Left renal pelvis (tissue), 4 donors: ENCODE measurements at regions not wholly inside any gene's neighbourhood (a gene's known extent, or its start where the extent isn't known, plus 50 kb on each side); places are given as distances from the start of the nearest gene placed in this dataset.
"Not testable (repeated sequence)": the region's sequence is repeated elsewhere in the genome, so short reads cannot be mapped to it uniquely, and the experiment has no call there.

Source experiments
- DNase-seq, 4 donors: peaks; one replicate each; pipeline ENCODE4 v3.0.0-alpha.2; 2013; ENCODE audit warnings: low read depth in 4 of 4, low spot score in 3 of 4

DNA sequence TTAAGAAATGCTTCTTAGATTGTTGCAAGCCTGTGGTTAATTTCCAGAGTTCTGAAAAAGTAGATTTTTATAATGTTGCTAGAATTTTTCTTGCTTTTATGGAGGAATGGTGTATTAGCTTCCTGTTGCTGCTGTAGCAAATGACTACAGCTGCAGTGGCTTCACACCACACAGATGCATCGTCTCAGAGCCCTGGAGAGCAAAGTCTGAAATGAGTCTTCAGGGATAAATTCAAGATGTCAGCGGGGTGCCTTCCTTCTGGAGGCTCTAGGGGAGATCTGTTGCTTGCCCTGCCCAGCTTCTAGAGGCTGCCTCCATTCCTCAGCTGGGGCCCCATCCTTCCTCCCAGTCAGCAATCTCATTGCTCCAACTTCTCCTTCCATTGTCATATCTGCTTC is 187.8 kb downstream of the ZNF516 start:
- no peak for DNase-seq

DNA sequence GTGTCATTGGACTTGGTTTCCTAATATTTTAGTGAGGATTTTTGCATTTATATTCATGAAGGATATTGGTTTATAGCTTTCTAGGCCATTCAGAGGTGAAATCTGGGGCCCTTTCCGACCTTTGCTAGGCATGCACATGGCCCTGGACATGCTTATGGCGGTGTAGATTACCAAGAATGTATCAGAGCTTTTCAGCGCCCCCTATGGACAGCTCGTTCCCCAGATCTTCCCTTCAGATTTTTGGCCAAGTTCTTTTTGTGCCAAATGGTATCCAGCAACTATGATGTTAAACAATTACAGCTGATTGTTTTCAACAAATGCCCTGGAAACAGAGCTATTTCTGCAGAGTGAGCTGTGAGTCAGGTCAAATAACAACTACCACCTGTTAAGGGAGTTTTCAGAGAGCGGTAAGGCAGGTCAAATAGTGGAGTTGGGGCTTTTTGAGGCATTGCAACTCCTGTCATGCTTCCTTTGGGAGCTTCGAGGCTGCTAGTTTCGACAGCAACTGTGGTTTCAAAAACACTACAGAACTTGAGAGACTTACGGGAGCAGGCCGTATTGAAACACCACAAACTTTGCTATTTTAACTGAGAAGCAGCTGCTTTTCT is 188.3 kb downstream of the ZNF516 start:
- DNase-seq, result no peak

- DNase-seq, result no peak
These were observed 209.2 kb downstream of the ZNF516 start for GRCh38 chr18:76285866-76286265.

DNA sequence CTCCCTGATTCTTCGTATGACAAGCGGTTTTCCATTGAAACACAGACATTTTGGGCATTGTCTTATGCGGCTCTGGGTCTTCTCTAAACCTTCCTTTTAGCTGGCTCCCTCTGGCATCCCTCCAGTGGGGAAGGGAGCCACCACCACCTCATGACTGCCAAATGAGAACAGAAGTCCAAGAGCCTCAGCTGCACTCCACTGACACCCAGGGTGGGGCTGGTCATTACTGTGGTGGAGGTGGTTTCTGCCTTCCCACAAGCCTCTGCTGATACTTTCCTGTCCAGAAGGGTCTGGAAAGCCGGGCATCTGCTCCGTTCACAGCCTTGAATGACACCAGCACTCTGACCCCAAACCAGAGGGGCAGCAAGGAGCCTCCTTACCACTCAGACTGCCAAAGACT is 213.5 kb downstream of the ZNF516 start:
- no peak for DNase-seq

DNA sequence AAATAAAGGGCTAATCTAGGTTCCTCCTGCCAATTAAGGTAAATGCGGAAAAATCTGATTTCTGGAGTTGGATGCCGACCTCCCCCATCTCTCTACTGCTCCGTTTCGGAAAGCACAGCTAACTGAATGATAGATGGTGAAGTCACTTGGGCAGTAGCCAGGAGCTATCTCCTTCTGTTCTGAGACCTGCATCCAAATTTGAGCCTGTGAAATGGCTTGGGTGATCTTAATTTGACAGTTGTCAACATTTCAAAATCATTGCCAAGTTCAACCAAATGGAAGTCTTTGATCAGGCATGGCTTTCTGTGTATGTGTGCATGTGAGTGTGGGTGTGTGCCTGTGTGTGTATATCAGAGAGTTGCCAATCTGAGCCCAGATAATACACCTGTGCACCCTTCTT is 217.2 kb downstream of the ZNF516 start:
- DNase-seq, result no peak

- DNase-seq, result no peak
These were observed 219.2 kb downstream of the ZNF516 start for GRCh38 chr18:76275727-76276313.

DNA sequence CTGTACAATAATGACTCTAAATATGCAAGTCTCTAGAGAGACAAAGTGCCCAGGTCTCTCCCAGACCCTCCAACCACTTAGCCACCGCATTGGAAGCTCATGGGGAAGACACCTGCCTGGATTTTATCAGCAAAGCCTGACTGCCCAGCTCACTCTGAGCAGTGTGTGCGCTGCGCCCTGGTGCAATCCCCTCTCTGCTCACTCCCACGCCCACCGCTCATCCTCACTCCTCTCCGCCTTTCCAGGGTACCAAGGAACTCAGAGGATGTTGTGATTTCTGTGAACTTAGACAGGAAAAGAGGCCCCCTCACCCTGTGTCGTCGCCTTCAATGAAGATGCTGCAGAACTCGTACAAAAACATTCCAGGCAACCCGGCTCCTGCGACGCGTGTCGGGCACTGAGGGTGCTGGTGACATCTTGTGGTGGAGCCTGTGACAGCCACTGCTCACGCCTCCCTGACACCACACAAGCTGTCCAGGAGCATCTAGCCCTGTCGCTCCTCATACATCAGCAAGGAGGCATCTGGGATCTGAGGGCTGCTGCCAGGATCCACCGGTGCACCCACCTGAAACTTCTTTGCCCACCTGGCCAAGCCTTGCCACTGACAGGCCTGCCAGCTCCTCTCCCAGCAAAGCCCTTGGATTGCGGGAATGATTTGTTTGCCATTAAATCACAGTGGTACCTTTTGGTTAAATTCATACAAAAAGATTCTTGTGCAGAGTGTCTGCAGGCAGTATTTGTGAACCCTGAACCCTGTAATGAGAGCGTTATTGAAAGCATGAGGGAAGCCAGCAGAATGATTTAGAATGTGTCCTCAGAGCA is 220.4 kb downstream of the ZNF516 start:
- peak in 1 of 4 donors; percentile 29 for DNase-seq

DNA sequence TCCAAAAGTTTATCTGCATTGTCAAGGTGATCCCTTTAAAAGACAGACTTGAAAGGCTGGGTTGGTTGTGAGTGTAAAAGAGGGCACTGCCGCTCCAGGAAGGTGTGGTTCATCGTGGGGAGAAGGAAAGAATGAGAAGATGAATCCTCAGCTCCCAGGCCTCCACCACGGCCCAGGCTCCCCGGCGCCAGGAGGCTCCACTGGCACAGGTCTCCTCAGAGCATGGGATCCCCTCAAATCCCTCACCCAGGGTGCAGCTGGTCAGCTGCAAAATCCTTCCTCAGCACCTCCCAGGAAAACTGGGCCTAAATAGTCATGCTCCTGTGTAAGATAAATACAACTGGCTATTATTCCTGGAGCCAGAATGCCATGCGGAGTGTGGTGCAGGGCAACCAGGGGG is 221.1 kb downstream of the ZNF516 start:
- no peak for DNase-seq

DNA sequence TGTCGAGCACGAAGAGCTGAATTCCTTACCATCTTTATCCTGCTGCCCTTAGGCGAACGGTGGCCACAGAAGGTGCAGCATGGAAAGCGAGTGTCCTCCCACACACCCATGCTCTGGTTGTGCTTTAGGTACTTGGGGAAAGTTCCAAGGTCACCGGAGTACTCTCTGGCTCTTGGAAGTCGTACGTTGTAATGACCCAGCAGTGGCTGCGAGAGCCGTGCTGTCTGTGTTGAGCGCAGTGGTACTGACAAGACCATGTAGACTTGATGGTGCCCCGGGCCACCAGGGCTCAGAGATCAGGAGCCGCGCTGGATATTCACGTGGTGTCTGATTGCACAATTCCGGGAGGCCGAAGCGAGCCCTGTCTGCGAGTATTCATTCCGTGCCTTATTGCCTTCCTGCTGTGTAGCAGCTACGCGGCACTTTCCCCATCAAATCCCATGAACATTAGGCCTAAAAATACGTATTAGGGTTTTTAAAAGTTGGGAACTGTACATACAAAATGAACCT is 222.0 kb downstream of the ZNF516 start:
- DNase-seq, result no peak

GRCh38 chr18:76267423-76267822 is 227.6 kb downstream of the ZNF516 start:
- DNase-seq, result not testable (repeated sequence)

DNA sequence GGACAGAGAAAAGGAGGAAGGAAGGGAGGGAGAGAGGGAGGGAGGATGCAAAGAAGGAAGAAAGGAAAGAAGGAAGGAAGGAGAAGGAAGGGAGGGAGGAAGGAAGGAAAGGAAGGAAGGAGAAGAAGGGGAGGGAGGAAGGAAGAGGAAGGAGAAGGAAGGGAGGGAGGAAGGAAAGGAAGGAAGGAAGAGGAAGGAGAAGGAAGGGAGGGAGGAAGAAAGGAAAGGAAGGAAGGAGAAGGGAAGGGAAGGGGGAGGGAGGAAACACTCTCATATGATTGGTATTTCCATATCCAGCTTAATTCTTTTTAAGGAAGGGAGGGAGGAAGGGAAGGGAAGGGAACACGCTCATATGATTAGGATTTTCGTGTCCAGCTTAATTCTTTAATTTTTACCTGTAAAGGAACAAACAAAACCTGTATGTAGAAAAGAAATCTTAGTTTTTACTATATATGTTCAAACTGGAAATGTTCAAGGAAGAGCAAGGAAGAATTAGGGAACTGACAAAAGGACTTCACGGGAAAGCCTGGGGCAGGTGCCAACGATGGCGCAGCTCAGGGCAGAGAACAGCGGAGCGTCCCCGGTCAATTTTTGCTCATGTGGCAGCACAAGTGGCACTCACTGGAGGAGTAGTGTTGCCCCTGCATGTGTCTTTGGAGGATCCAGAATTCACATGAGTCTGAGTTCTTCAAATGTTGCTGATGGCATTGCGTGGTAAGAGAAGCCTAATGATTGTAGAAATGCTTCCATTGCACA is 228.6 kb downstream of the ZNF516 start:
- DNase-seq, result no peak

- DNase-seq, result no peak
These were observed 229.4 kb downstream of the ZNF516 start for GRCh38 chr18:76265497-76266235.

DNA sequence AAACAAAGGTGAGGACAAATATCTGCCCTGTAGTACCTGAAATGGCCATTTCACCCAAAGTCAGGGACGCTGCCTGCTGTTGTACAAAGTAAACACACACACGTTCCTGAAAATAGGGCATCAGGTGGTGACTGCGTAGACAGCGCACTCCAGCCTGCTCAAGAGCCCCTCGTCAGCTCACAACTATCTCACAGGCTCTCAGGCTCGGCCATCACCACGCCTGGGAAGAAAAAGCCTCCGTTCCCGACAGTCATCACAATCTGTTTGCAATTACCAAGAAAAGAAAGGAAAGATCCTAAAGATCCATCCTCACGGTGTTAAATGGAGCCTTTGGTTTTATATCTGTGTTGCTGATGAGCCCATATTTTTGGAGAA is 230.2 kb downstream of the ZNF516 start:
- DNase-seq, result no peak

DNA sequence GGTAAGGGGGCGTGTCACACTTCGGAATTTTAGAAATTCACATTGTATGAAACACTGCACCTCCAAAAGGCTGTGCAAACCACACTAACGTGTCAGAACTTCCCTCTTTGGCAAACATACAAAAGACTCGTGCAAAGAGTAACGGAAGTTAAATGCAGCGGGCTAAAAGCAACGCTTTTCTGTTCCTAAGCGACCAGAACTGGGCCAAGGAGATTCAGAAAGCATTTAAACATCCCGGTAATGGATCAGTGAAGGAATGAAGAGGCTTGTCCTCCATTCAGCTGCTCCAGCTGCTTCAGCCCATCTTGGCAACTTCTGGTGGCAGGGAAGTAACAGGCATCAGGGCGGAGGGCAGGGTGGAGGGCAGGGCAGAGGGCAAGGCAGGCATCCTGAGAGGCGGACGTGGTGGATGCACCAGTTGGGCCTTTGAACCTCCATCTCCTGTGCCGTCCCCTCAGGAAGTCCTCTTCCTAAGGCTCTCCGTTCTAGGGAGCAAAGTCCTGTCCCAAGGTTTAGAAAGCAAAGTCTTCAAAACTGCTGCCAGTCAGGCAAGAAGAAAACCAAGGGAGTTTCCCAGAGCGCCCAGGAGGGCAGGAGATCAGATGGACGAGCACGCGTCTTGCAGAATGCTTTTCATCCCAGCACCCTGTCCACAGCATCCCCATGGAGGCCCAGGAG is 230.7 kb downstream of the ZNF516 start:
- DNase-seq, result no peak

DNA sequence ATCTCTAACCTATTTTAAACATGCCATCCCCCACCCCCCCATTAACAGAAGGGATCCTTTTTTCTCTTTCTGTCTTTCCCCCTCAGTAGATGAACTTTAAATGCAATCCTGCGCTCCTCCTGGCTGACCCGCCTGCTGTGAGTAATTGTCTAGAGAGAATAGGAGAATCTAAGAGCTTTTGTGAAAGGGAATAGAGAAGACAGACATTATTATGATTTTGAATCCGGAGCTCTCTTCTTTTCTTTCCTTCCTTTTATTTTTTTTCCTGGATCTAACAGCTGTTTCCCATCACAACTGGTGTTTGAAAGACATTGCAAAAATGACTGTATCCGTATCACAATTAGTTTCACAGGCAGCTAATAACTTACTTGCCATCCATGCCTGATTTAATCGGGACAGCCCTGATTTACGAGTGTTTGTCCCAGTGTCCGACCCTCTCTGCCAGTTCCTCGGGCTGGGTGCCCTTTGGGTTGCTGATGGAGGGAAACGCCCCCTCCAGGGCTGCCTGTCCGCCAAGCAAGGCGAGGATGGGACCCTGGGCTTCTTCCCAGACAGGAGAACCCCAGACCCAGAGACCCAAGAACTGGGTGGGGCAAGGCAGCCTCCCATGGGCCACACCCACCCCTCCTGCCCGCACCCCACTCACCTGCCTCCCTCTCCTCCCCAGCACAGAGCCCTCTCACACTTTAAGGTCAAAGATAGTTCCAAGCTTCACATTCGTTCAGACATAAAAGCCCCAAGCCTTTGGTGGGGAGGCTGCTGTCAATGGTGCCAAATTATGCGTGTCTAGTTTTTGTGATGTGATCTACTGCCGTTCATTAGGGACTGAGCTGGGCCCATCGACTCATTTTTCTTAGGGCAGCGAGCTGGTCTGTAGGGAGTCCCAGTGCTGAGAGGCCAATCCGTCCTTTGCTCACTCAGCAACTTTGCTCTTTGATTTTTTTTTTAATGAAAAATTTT is 231.7 kb downstream of the ZNF516 start:
- DNase-seq, result peak in 1 of 4 donors; percentile 25

GRCh38 chr18:76260941-76261472 is 234.0 kb downstream of the ZNF516 start:
- no peak for DNase-seq

GRCh38 chr18:76259711-76260110 is 235.3 kb downstream of the ZNF516 start:
- DNase-seq, result no peak

DNA sequence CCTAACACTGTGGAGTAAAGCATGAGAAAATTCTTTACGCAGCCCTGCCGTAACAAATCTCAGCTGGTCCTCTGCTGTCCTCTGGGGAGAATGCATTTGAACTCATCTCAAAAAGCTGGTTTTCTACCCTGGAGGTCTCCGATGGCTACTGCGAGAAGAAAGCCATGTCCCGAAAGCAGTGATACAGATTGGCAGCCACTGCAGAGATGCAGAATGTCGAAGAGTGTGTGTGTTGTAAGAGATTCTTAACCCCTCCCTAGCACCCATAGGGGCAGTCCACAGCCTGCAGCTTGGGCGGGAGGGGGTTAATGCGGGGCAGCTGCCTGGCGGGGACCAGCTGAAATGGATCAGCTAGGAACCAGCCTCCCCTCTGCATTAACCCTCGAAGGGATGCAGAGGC is 235.9 kb downstream of the ZNF516 start:
- no peak for DNase-seq
